GM06990 (cell line): ENCODE measurements at regions not wholly inside any gene's neighbourhood (a gene's known extent, or its start where the extent isn't known, plus 50 kb on each side); places are given as distances from the start of the nearest gene placed in this dataset.

Experiments used
- DNase-seq: peaks from one replicate; pipeline ENCODE4 v3.0.0-alpha.2; 2011; ENCODE audit not compliant: insufficient read length; ENCODE audit errors: extremely low read depth
- H3K27me3 ChIP-seq: replicated peaks from 2 replicates; pipeline ENCODE4 v1.6.0; 2011; ENCODE audit warnings: low read length; ENCODE audit not compliant: control insufficient read depth, insufficient read depth
- H3K36me3 ChIP-seq: 2 replicates; pipeline ENCODE4 v1.5.1; 2011; ENCODE audit warnings: low read length; ENCODE audit not compliant: control insufficient read depth, insufficient read depth
- H3K4me3 ChIP-seq: replicated peaks from 2 replicates; pipeline ENCODE4 v1.5.1; 2011; ENCODE audit warnings: low read depth, mild to moderate bottlenecking, control low read depth, low read length
- CTCF ChIP-seq: IDR thresholded peaks from 2 replicates; pipeline ENCODE4 v1.5.1; 2011; ENCODE audit warnings: low read length, control low read depth, mild to moderate bottlenecking, inconsistent platforms; ENCODE audit not compliant: insufficient read depth, poor library complexity, severe bottlenecking

- Histone ChIP-seq H3K27me3 (no peaks in the 10 kb centered on the region), H3K4me3 (no peak overlapping the region), H3K36me3 (no peaks in the 10 kb centered on the region)
- TF ChIP-seq CTCF = no peak
- no peak for DNase-seq
These were observed 297.8 kb downstream of the WDR11 start for GRCh38 chr10:121148921-121149320.

- H3K36me3 ChIP-seq = no peaks in the 10 kb centered on the region
- TF ChIP-seq CTCF = no peak
- H3K27me3 ChIP-seq = no peaks in the 10 kb centered on the region
- no peak for DNase-seq
- no peak overlapping the region for H3K4me3 ChIP-seq
These were observed 300.9 kb downstream of the WDR11 start for GRCh38 chr10:121152033-121152432.

GRCh38 chr10:121152935-121153334 lies 301.8 kb downstream of the WDR11 start:
- no peak for TF ChIP-seq CTCF
- Histone ChIP-seq H3K36me3 (no peaks in the 10 kb centered on the region), H3K27me3 (no peaks in the 10 kb centered on the region), H3K4me3 (no peak overlapping the region)
- DNase-seq = no peak

GRCh38 chr10:121154310-121154709 lies 303.1 kb downstream of the WDR11 start:
- H3K4me3 ChIP-seq = no peak overlapping the region
- H3K36me3 ChIP-seq = no peaks in the 10 kb centered on the region
- H3K27me3 ChIP-seq = no peaks in the 10 kb centered on the region
- no peak for TF ChIP-seq CTCF
- DNase-seq = no peak

- H3K36me3 ChIP-seq = no peaks in the 10 kb centered on the region
- H3K27me3 ChIP-seq = no peaks in the 10 kb centered on the region
- no peak overlapping the region for H3K4me3 ChIP-seq
- TF ChIP-seq CTCF = no peak
- DNase-seq = no peak
These were observed 303.7 kb downstream of the WDR11 start for GRCh38 chr10:121154846-121155245.

GRCh38 chr10:121155742-121156474 lies 304.7 kb downstream of the WDR11 start:
- H3K27me3 ChIP-seq = no peaks in the 10 kb centered on the region
- no peak overlapping the region for H3K4me3 ChIP-seq
- DNase-seq = no peak
- H3K36me3 ChIP-seq = no peaks in the 10 kb centered on the region
- TF ChIP-seq CTCF = no peak
